ENCODE measurements at regions not wholly inside any gene's neighbourhood (a gene's known extent, or its start where the extent isn't known, plus 50 kb on each side); places are given as distances from the start of the nearest gene placed in this dataset.
A peak's percentile ranks its signal among the peaks of the same experiment; 100 is the strongest.

DNA sequence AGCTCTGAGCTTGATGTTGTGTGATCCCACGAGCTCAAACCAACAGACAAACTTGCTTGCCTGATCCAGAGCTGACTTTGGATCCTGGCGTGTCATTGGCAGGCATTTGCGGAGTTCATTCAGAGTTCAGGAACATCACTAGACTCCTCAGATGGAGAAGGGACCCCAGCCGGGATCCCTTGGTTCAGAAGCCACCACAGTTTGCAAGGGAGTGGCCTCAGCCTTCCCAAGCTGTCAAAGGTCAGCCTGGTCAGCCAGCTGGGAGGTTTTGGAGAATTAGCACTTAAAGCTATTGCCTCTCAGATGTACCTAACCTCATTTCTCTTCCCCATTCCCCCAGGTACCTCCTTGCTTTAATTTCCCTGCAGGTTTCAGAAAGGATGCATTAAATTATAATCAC lies 208.8 kb upstream of the SOX21 start:
- H3K4me3 ChIP-seq (ENCODE audit: low read depth, low read length), result no peak overlapping the region
- DNase-seq (ENCODE audit: low read depth) (no peak), FAIRE-seq (no peak)
- H3K36me3 ChIP-seq (ENCODE audit: control insufficient read depth, insufficient read depth, low read length), result no peaks in the 10 kb centered on the region
- TF ChIP-seq, protein P1, sequence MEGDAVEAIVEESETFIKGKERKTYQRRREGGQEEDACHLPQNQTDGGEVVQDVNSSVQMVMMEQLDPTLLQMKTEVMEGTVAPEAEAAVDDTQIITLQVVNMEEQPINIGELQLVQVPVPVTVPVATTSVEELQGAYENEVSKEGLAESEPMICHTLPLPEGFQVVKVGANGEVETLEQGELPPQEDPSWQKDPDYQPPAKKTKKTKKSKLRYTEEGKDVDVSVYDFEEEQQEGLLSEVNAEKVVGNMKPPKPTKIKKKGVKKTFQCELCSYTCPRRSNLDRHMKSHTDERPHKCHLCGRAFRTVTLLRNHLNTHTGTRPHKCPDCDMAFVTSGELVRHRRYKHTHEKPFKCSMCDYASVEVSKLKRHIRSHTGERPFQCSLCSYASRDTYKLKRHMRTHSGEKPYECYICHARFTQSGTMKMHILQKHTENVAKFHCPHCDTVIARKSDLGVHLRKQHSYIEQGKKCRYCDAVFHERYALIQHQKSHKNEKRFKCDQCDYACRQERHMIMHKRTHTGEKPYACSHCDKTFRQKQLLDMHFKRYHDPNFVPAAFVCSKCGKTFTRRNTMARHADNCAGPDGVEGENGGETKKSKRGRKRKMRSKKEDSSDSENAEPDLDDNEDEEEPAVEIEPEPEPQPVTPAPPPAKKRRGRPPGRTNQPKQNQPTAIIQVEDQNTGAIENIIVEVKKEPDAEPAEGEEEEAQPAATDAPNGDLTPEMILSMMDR (IDR thresholded peaks at IDR 0.05; ENCODE audit: insufficient read depth, low read length, severe bottlenecking), result no peak
- no peaks in the 10 kb centered on the region for H3K27me3 ChIP-seq (ENCODE audit: control insufficient read depth, insufficient read depth, low read length)

DNA sequence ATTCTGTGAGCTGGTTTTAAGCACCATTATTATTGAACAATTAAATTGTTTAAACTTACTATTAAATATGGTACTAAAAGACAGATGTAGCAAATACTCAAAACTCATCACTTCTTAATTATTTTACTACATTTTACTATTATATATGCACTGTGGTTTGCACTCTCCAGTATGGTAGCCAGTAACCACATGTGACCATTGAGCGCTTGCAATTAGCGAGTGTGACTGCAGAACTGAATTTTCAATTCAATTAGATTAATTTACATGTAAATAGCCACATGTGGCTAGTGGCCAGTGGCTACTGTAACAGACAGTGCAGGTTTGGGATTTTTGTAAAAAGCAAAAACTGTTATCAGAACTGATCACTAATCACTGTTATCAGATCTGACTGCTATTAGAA lies 208.2 kb upstream of the SOX21 start:
- DNase-seq (ENCODE audit: low read depth) (no peak), FAIRE-seq (no peak)
- Histone ChIP-seq H3K4me3 (ENCODE audit: low read depth, low read length) (no peak overlapping the region), H3K27me3 (ENCODE audit: control insufficient read depth, insufficient read depth, low read length) (no peaks in the 10 kb centered on the region), H3K36me3 (ENCODE audit: control insufficient read depth, insufficient read depth, low read length) (no peaks in the 10 kb centered on the region)
- TF ChIP-seq, protein P1 (IDR thresholded peaks at IDR 0.05; ENCODE audit: insufficient read depth, low read length, severe bottlenecking), result no peak

DNA sequence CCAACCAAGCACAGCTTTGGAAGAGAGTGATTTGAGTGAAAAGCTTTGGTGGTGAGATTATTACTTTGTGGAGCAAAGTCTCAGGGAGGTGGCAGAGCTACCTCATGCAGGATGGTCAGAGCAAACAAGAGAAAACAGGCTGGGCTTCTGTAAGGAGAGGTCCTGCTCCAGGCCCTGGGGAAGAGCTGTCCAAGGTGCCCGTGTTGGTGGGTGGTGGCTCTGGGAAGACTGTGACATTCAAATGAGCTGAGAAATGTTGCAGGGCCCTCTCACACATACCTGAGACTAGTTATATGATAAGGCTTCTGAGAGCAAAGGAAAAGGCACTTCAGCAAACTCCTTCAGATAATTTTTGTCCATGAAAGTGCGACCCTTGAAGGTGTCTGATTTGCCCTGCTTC lies 205.5 kb upstream of the SOX21 start:
- Histone ChIP-seq H3K27me3 (ENCODE audit: control insufficient read depth, insufficient read depth, low read length) (no peaks in the 10 kb centered on the region), H3K4me3 (ENCODE audit: low read depth, low read length) (no peak overlapping the region), H3K36me3 (ENCODE audit: control insufficient read depth, insufficient read depth, low read length) (no peaks in the 10 kb centered on the region)
- FAIRE-seq (no peak), DNase-seq (ENCODE audit: low read depth) (peak; percentile 3)
- TF ChIP-seq, protein P1 (IDR thresholded peaks at IDR 0.05; ENCODE audit: insufficient read depth, low read length, severe bottlenecking), result no peak

DNA sequence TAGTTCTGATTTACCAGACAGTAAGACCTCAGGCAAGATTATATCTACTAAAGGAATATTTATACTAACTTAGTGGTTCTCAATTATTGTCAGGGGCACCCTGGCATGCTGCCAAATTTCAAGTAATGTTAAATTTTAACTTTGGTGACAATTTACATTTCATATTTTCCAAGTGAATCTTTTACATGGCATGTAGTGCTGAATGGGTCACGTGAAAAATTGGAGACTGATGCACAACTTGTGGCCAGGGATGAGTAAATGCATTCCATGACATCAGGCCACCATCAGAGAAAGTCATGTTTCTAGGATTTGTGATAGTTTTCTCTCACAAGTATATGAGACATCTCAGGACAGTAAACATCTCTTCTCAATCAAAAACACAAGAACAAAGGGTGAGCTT lies 202.6 kb upstream of the SOX21 start:
- no peaks in the 10 kb centered on the region for H3K36me3 ChIP-seq (ENCODE audit: control insufficient read depth, insufficient read depth, low read length)
- DNase-seq (ENCODE audit: low read depth) (no peak), FAIRE-seq (no peak)
- TF ChIP-seq, protein P1 (IDR thresholded peaks at IDR 0.05; ENCODE audit: insufficient read depth, low read length, severe bottlenecking), result no peak
- no peak overlapping the region for H3K4me3 ChIP-seq (ENCODE audit: low read depth, low read length)
- H3K27me3 ChIP-seq (ENCODE audit: control insufficient read depth, insufficient read depth, low read length), result no peaks in the 10 kb centered on the region

DNA sequence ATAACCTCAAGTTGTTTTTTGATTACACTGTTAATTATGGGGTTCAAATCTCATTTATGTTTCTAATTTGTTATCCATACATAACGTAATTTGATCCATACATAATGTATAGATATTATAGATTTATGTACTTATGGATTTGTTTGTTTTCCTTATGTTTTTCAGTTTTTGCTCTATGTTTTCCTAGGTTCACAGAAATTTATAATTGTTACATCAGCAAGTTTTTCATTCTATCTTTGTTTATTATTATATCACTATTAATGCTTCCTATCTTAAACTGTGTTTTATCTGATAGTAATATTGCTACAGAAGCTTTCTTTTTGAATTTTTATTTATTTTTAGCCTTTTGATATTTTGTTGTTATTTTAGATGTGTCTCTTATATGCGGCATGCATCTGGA lies 194.3 kb upstream of the SOX21 start:
- FAIRE-seq, result no peak
- H3K36me3 ChIP-seq (ENCODE audit: control insufficient read depth, insufficient read depth, low read length), result no peaks in the 10 kb centered on the region
- H3K27me3 ChIP-seq (ENCODE audit: control insufficient read depth, insufficient read depth, low read length), result no peaks in the 10 kb centered on the region
- no peak for DNase-seq (ENCODE audit: low read depth)
- H3K4me3 ChIP-seq (ENCODE audit: low read depth, low read length), result no peak overlapping the region
- TF ChIP-seq, protein P1 (IDR thresholded peaks at IDR 0.05; ENCODE audit: insufficient read depth, low read length, severe bottlenecking), result no peak

DNA sequence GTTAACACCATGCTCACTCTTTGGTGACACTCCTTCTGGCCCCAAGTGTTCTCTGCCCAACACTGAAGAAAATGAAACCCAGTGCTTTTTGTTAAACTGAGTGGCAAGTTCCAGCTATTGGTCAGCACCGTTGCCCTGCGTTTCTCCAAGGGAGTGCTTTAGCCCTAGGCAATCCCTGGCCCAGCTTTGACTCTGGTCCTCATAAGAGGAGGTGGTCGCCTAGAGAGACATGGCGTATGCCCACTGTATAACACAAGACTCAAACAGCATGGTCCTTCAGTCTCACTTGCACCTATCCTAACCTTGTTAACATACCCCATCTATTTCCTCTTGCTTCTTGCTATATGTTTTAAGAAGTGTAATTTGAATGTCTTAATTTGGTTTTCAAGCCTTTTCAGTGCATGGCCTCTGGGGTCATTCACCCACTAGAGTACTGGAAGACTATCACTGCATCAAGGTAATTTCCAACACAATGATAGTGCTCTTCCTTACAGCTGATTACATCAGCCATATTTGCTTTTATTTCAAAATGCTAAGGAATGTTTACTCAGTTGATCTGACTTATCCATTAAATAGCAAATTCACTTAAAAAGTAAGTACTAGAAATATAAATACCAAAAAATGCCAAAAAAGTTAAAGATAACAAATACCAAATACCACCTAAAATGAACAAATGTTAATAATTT lies 190.5 kb upstream of the SOX21 start:
- H3K36me3 ChIP-seq (ENCODE audit: control insufficient read depth, insufficient read depth, low read length), result no peaks in the 10 kb centered on the region
- TF ChIP-seq, protein P1 (IDR thresholded peaks at IDR 0.05; ENCODE audit: insufficient read depth, low read length, severe bottlenecking), result no peak
- FAIRE-seq (no peak), DNase-seq (ENCODE audit: low read depth) (peak; percentile 4)
- no peaks in the 10 kb centered on the region for H3K27me3 ChIP-seq (ENCODE audit: control insufficient read depth, insufficient read depth, low read length)
- no peak overlapping the region for H3K4me3 ChIP-seq (ENCODE audit: low read depth, low read length)

All from bronchial epithelial cell (primary cell).